HUES48 (cell line): ENCODE measurements at regions not wholly inside any gene's neighbourhood (a gene's known extent, or its start where the extent isn't known, plus 50 kb on each side); places are given as distances from the start of the nearest gene placed in this dataset.

Source experiments
- H3K27ac ChIP-seq: one replicate; pipeline ENCODE4 v1.7.0; 2013; ENCODE audit warnings: low read depth, low read length, inconsistent platforms
- H3K27me3 ChIP-seq: 2 replicates; pipeline ENCODE4 v1.6.1; 2013; ENCODE audit warnings: mild to moderate bottlenecking, low read length; ENCODE audit not compliant: control insufficient read depth, insufficient read depth
- H3K36me3 ChIP-seq: 2 replicates; pipeline ENCODE4 v1.6.1; 2013; ENCODE audit warnings: low read length; ENCODE audit not compliant: control insufficient read depth, insufficient read depth
- H3K4me1 ChIP-seq: 2 replicates; pipeline ENCODE4 v1.6.1; 2013; ENCODE audit warnings: mild to moderate bottlenecking, low read length; ENCODE audit not compliant: control insufficient read depth, insufficient read depth
- H3K4me3 ChIP-seq: 2 replicates; pipeline ENCODE4 v1.5.1; 2013; ENCODE audit warnings: mild to moderate bottlenecking, low read depth, low read length
- H3K9ac ChIP-seq: 2 replicates; pipeline ENCODE4 v1.6.1; 2013; ENCODE audit warnings: mild to moderate bottlenecking, low read depth, low read length, moderate library complexity
- H3K9me3 ChIP-seq: 2 replicates; pipeline ENCODE4 v1.6.1; 2013; ENCODE audit warnings: low read length; ENCODE audit not compliant: control insufficient read depth, insufficient read depth

GRCh38 chr2:176650104-176650837 lies 381.0 kb downstream of the MTX2 start:
- Histone ChIP-seq H3K36me3 (no peaks in the 10 kb centered on the region), H3K27me3 (peaks cover 9% of the 10 kb centered on the region; the same call in 1 of the 2 replicates), H3K9me3 (no peaks in the 10 kb centered on the region), H3K4me3 (no peak overlapping the region), H3K9ac (no peak overlapping the region), H3K4me1 (peaks cover 63% of the 10 kb centered on the region), H3K27ac (no peak overlapping the region)

- no peaks in the 10 kb centered on the region for H3K36me3 ChIP-seq
- H3K27ac ChIP-seq: no peak overlapping the region
- H3K27me3 ChIP-seq: peaks cover 6% of the 10 kb centered on the region; the same call in 1 of the 2 replicates
- no peak overlapping the region for H3K9ac ChIP-seq
- no peak overlapping the region for H3K4me3 ChIP-seq
- peaks cover 56% of the 10 kb centered on the region for H3K4me1 ChIP-seq
- no peaks in the 10 kb centered on the region for H3K9me3 ChIP-seq
Observed at GRCh38 chr2:176650838-176651555, 381.8 kb downstream of the MTX2 start.

- H3K4me3 ChIP-seq: no peak overlapping the region
- peaks cover 41% of the 10 kb centered on the region for H3K4me1 ChIP-seq
- no peak overlapping the region for H3K9ac ChIP-seq
- no peak overlapping the region for H3K27ac ChIP-seq
- no peaks in the 10 kb centered on the region for H3K36me3 ChIP-seq
- H3K27me3 ChIP-seq: peaks cover 5% of the 10 kb centered on the region; the same call in 1 of the 2 replicates
- no peaks in the 10 kb centered on the region for H3K9me3 ChIP-seq
Observed at GRCh38 chr2:176652300-176653182, 383.3 kb downstream of the MTX2 start.

- H3K9ac ChIP-seq: no peak overlapping the region
- no peaks in the 10 kb centered on the region for H3K27me3 ChIP-seq
- no peaks in the 10 kb centered on the region for H3K9me3 ChIP-seq
- no peak overlapping the region for H3K4me3 ChIP-seq
- H3K4me1 ChIP-seq: peaks cover 30% of the 10 kb centered on the region
- H3K27ac ChIP-seq: no peak overlapping the region
- no peaks in the 10 kb centered on the region for H3K36me3 ChIP-seq
Observed at GRCh38 chr2:176653479-176654443, 384.5 kb downstream of the MTX2 start.

DNA sequence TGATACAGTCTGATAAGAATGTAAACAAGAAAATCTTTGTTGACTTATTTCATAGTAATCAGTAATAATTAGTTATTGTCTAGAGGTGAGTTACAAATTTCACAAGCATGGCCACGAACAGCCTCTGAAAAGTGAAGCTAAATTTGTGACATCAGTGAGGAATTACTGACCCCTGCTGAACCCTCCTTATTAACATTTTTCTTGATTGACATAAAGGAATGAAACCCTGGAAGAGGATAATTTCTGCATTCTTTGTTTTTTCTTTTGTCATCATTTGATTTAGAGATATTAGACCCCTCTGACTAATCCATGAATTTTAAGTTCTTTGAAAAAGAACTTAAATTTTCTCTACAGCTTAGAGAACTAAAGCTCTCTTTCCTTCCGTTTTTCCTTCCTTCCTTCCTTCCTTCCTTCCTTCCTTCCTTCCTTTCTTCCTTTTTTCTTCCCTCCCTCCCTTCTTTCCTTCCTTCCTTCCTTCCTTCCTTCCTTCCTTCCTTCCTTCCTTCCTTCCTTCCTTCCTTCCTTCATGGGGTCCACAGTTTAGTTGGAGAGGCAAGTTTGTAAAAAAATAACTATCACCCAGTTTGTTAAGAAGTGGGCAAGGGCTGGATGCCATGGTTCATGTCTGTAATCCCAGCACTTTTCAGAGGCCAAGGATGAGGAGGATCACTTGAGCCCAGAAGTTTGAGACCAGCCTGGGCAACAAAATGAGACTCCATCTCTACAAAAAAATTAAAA lies 387.0 kb downstream of the MTX2 start:
- no peak overlapping the region for H3K9ac ChIP-seq
- H3K4me1 ChIP-seq: peaks cover 21% of the 10 kb centered on the region
- no peak overlapping the region for H3K27ac ChIP-seq
- H3K9me3 ChIP-seq: no peaks in the 10 kb centered on the region
- 0 out of 2 replicates have a peak, but pooled peaks cover 2% of the 10 kb centered on the region for H3K27me3 ChIP-seq
- H3K4me3 ChIP-seq: no peak overlapping the region
- no peaks in the 10 kb centered on the region for H3K36me3 ChIP-seq

DNA sequence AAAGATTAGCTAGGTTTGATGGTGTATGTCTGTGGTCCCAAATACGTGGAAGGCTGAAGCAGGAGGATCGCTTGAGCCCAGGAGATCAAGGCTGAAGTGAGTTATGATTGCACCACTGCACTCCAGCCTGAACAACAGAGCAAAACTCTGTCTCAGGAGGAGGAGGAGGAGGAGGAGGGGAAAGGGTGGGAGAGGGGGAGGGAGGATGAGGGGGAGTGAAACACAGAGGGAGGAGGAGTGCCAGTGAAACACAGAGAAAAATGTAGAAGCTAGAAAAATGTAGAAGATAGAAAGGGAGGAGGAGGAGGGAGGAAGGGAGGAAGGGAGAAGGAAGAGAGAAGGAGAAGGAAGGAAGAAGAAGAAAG lies 387.5 kb downstream of the MTX2 start:
- Histone ChIP-seq H3K36me3 (no peaks in the 10 kb centered on the region), H3K9ac (no peak overlapping the region)

GRCh38 chr2:176657393-176657792 lies 388.2 kb downstream of the MTX2 start:
- H3K36me3 ChIP-seq: no peaks in the 10 kb centered on the region
- H3K9ac ChIP-seq: no peak overlapping the region
- H3K27ac ChIP-seq: no peak overlapping the region
- peaks cover 11% of the 10 kb centered on the region for H3K27me3 ChIP-seq
- H3K4me1 ChIP-seq: peaks cover 19% of the 10 kb centered on the region
- H3K4me3 ChIP-seq: no peak overlapping the region
- no peaks in the 10 kb centered on the region for H3K9me3 ChIP-seq

More for the DNA sequence above, 387.5 kb downstream of the MTX2 start:
- peaks cover 7% of the 10 kb centered on the region; the same call in 1 of the 2 replicates for H3K27me3 ChIP-seq
- no peaks in the 10 kb centered on the region for H3K9me3 ChIP-seq
- no peak overlapping the region for H3K4me3 ChIP-seq
- H3K27ac ChIP-seq: no peak overlapping the region
- peaks cover 21% of the 10 kb centered on the region for H3K4me1 ChIP-seq

DNA sequence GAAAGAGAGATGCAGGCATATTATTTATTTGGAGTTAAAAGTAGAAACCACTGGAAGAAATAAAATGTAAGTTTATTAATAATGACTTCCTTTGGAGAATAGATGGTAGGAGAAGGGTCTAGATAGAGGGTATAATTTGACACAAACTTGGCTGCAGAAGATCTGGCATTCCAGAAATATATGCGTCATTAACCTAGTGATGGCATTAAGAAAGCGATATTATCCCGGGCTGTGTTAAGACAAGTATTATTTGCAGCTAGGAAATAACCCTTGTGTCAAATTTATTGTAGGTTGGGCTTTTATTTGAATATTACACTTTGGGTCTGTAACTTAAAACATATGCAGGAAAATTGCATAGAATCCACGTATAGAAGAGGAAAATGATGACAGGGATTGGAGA lies 389.5 kb downstream of the MTX2 start:
- Histone ChIP-seq H3K4me3 (no peak overlapping the region), H3K9ac (no peak overlapping the region), H3K27ac (no peak overlapping the region), H3K9me3 (no peaks in the 10 kb centered on the region), H3K27me3 (peaks cover 24% of the 10 kb centered on the region), H3K4me1 (peaks cover 12% of the 10 kb centered on the region), H3K36me3 (no peaks in the 10 kb centered on the region)

DNA sequence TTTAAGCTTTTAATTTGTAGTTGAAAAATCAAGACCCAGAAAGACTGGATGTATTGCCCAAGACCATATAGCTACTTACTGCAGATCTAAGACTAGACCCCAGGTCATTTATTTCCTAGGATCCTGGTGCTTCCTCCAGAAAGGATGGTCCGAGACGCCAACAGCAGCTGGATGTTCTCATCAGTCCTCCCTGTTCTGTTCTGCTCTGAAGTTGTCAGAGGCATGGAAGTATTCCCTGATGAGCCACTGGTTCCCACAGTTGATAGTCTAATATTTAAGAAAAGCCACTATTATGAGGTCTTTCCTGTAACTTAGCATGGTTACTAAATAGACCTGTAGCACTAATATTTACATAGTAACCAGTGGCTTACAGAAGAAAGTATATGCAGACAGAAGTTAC lies 393.5 kb downstream of the MTX2 start:
- Histone ChIP-seq H3K36me3 (no peaks in the 10 kb centered on the region), H3K9ac (no peak overlapping the region), H3K4me3 (no peak overlapping the region), H3K27me3 (peaks cover 50% of the 10 kb centered on the region), H3K27ac (no peak overlapping the region), H3K4me1 (0 out of 2 replicates have a peak, but pooled peaks cover 4% of the 10 kb centered on the region), H3K9me3 (no peaks in the 10 kb centered on the region)
